GM12874 (cell line): ENCODE measurements at regions not wholly inside any gene's neighbourhood (a gene's known extent, or its start where the extent isn't known, plus 50 kb on each side); places are given as distances from the start of the nearest gene placed in this dataset.
A peak's percentile ranks its signal among the peaks of the same experiment; 100 is the strongest.

ENCODE experiments used
- CTCF ChIP-seq: IDR thresholded peaks from 2 replicates; pipeline ENCODE4 v1.5.1; 2011; ENCODE audit warnings: low read depth, mild to moderate bottlenecking, control low read depth, low read length, moderate library complexity; ENCODE audit not compliant: insufficient read depth

GRCh38 chr5:163661360-163661759 lies 155.9 kb downstream of the MAT2B start:
- no peak for TF ChIP-seq CTCF

- TF ChIP-seq CTCF: no peak
Measured at GRCh38 chr5:163670036-163670435, 164.6 kb downstream of the MAT2B start.

GRCh38 chr5:163677092-163677491 lies 171.7 kb downstream of the MAT2B start:
- no peak for TF ChIP-seq CTCF

GRCh38 chr5:163682234-163682633 lies 176.8 kb downstream of the MAT2B start:
- no peak for TF ChIP-seq CTCF

GRCh38 chr5:163687414-163687813 lies 182.0 kb downstream of the MAT2B start:
- no peak for TF ChIP-seq CTCF

- no peak for TF ChIP-seq CTCF
Measured at GRCh38 chr5:163692091-163692490, 186.7 kb downstream of the MAT2B start.

- TF ChIP-seq CTCF: peak; percentile 63
Measured at GRCh38 chr5:163695830-163696578, 190.6 kb downstream of the MAT2B start.
